ENCODE measurements at regions not wholly inside any gene's neighbourhood (a gene's known extent, or its start where the extent isn't known, plus 50 kb on each side); places are given as distances from the start of the nearest gene placed in this dataset.

GRCh38 chr2:139424101-139424500, 643.9 kb upstream of the NXPH2 start:
- Histone ChIP-seq H3T11ph (ENCODE audit: low read length) (no peak overlapping the region), H3K9ac (ENCODE audit: extremely low read depth, insufficient read length, low read length) (no peak overlapping the region), H3K27ac (ENCODE audit: insufficient read length, low read depth, low read length) (no peak overlapping the region), H3K18ac (ENCODE audit: insufficient read length, low read depth, low read length) (no peak overlapping the region), H2BK15ac (ENCODE audit: low read depth, low read length) (no peak overlapping the region), H2BK12ac (ENCODE audit: insufficient read length, low read depth, low read length) (no peak overlapping the region), H3K27me3 (ENCODE audit: insufficient read depth, low read length) (no peaks in the 10 kb centered on the region), H4K5ac (ENCODE audit: insufficient read length, low read depth, low read length) (no peak overlapping the region), H3K56ac (ENCODE audit: insufficient read length, low read depth, low read length) (no peak overlapping the region), H2BK120ac (ENCODE audit: low read depth, low read length, poor library complexity, severe bottlenecking) (no peak overlapping the region), H4K20me1 (ENCODE audit: control insufficient read depth, insufficient read depth, insufficient read length) (no peaks in the 10 kb centered on the region), H3K4me2 (ENCODE audit: insufficient read depth, insufficient read length, low read length) (no peak overlapping the region), H4K8ac (replicated peaks; ENCODE audit: insufficient read length, low read depth, low read length) (no peak overlapping the region), H2BK5ac (ENCODE audit: insufficient read length, low read length) (no peak overlapping the region), H3K23me2 (ENCODE audit: insufficient read length, low read depth, low read length, poor library complexity, severe bottlenecking) (no peaks in the 10 kb centered on the region), H2AFZ (ENCODE audit: low read length) (no peak overlapping the region), H3K79me2 (ENCODE audit: insufficient read depth, low read length) (no peaks in the 10 kb centered on the region), H3K4me1 (ENCODE audit: insufficient read depth, low read length) (peaks cover 2% of the 10 kb centered on the region; the same call in 1 of the 2 replicates), H3K79me1 (ENCODE audit: insufficient read depth, low read depth, low read length, poor library complexity, severe bottlenecking) (no peaks in the 10 kb centered on the region), H3K23ac (ENCODE audit: insufficient read length, low read depth, low read length) (no peak overlapping the region), H3K14ac (ENCODE audit: insufficient read depth, low read length) (no peak overlapping the region), H3K4ac (ENCODE audit: low read depth, low read length) (no peak overlapping the region), H3K9me3 (ENCODE audit: control insufficient read depth, low read depth, low read length) (no peaks in the 10 kb centered on the region), H2BK20ac (ENCODE audit: low read depth, low read length, poor library complexity, severe bottlenecking) (no peak overlapping the region), H4K91ac (ENCODE audit: insufficient read length, low read depth, low read length) (no peak overlapping the region), H2AK5ac (ENCODE audit: insufficient read length, low read length) (no peak overlapping the region)
- Mint-ChIP-seq H3K27me3 (ENCODE audit: low read depth) (no peaks in the 10 kb centered on the region), H3K27ac (no peak overlapping the region), H3K4me3 (no peak overlapping the region), H3K36me3 (ENCODE audit: insufficient read depth in 1 of 3, low read depth in 3 of 3) (no peaks in the 10 kb centered on the region; a peak in 1 of 7 replicates), H3K4me1 (peaks cover 2 to 3% of the 10 kb centered on the region in 2 experiments; a peak in 2 of 4 replicates), H3K9me3 (no peaks in the 10 kb centered on the region; a peak in 2 of 5 replicates)
- no CpG with 5 or more reads among the region's 2 CpGs for WGBS (ENCODE audit: extremely low coverage, insufficient read length, low lambda C conversion rate)
- TF ChIP-seq CTCF (conservative IDR thresholded peaks at IDR 0.05) = no peak
- no peak for DNase-seq
